GM23338 (cell line): ENCODE measurements at regions not wholly inside any gene's neighbourhood (a gene's known extent, or its start where the extent isn't known, plus 50 kb on each side); places are given as distances from the start of the nearest gene placed in this dataset.

Experiments
- ATAC-seq: fragments of 200-7000 bp; cut with Tn5 transposase; 3 replicates; pipeline ENCODE4 v1.9.1; 2020
- DNase-seq: peaks from one replicate; pipeline ENCODE4 v3.0.0-alpha.2; 2015; ENCODE audit warnings: low spot score
- H2AFZ ChIP-seq: fragments of 200-600 bp; sonication (generic); 2 replicates; pipeline ENCODE4 v1.8.0; 2016; ENCODE audit warnings: antibody characterized with exemption, mild to moderate bottlenecking, moderate library complexity
- H3F3A ChIP-seq: fragments of 200-600 bp; sonication (generic); replicated peaks from 2 replicates; pipeline ENCODE4 v1.8.0; 2017; ENCODE audit warnings: antibody characterized with exemption, mixed run types, low read depth
- H3K27ac ChIP-seq: fragments of 200-600 bp; sonication (generic); 2 replicates; pipeline ENCODE4 v1.6.1; 2016; ENCODE audit warnings: low read depth
- H3K27me3 ChIP-seq: fragments of 200-600 bp; sonication (generic); 2 replicates; pipeline ENCODE4 v1.8.0; 2016; ENCODE audit warnings: mild to moderate bottlenecking, mixed run types, moderate library complexity; ENCODE audit not compliant: insufficient read depth
- H3K36me3 ChIP-seq: fragments of 200-600 bp; sonication (generic); 2 replicates; pipeline ENCODE4 v1.8.0; 2016; ENCODE audit warnings: mild to moderate bottlenecking; ENCODE audit not compliant: insufficient read depth
- H3K4me1 ChIP-seq: fragments of 200-600 bp; sonication (generic); 2 replicates; pipeline ENCODE4 v1.8.0; 2016; ENCODE audit warnings: mild to moderate bottlenecking, moderate library complexity; ENCODE audit not compliant: insufficient read depth
- H3K4me2 ChIP-seq: fragments of 200-600 bp; sonication (generic); 2 replicates; pipeline ENCODE4 v1.7.1; 2017; ENCODE audit warnings: mixed run types
- H3K4me3 ChIP-seq: fragments of 200-600 bp; sonication (generic); 2 replicates; pipeline ENCODE4 v1.6.1; 2016; ENCODE audit warnings: mixed run types
- H3K79me2 ChIP-seq: fragments of 200-600 bp; sonication (generic); replicated peaks from 2 replicates; pipeline ENCODE4 v1.8.0; 2017; ENCODE audit warnings: mild to moderate bottlenecking; ENCODE audit not compliant: insufficient read depth
- H3K9me2 ChIP-seq: fragments of 200-600 bp; sonication (generic); 2 replicates; pipeline ENCODE4 v1.8.0; 2017; ENCODE audit not compliant: insufficient read depth
- H4K20me1 ChIP-seq: fragments of 200-600 bp; sonication (generic); replicated peaks from 2 replicates; pipeline ENCODE4 v1.8.0; 2017; ENCODE audit warnings: mild to moderate bottlenecking; ENCODE audit not compliant: insufficient read depth
- H3K27ac Mint-ChIP-seq: 2 replicates; pipeline ENCODE4 v1.8.0; 2020; ENCODE audit warnings: inconsistent platforms, mild to moderate bottlenecking, moderate library complexity, mixed read lengths
- H3K27me3 Mint-ChIP-seq: 3 replicates; pipeline ENCODE4 v1.8.0; 2022; ENCODE audit warnings: low read depth, mild to moderate bottlenecking, moderate library complexity, mixed read lengths, inconsistent platforms; ENCODE audit not compliant: insufficient read depth, poor library complexity
- H3K36me3 Mint-ChIP-seq: 3 replicates; pipeline ENCODE4 v1.8.0; 2021; ENCODE audit warnings: low read depth, mild to moderate bottlenecking, inconsistent platforms, moderate library complexity, mixed read lengths
- H3K4me1 Mint-ChIP-seq: 3 replicates; pipeline ENCODE4 v1.8.0; 2020; ENCODE audit warnings: mild to moderate bottlenecking, inconsistent platforms, mixed read lengths
- H3K4me3 Mint-ChIP-seq: 3 replicates; pipeline ENCODE4 v1.8.0; 2021; ENCODE audit warnings: moderate library complexity, mild to moderate bottlenecking, inconsistent platforms, mixed read lengths
- H3K9me3 Mint-ChIP-seq: 3 replicates; pipeline ENCODE4 v1.8.0; 2020; ENCODE audit warnings: moderate library complexity, mild to moderate bottlenecking, inconsistent platforms, mixed read lengths
- CTCF ChIP-seq, 2 experiments: fragments of 200-600 bp in 1 of 2; sonication (generic) in 1 of 2; conservative IDR thresholded peaks; 2 replicates each; pipeline versions ENCODE4 v1.5.1 to v1.6.1; 2016 to 2017; ENCODE audit warnings: antibody characterized with exemption in 2 of 2, low read depth in 2 of 2, mild to moderate bottlenecking in 2 of 2, moderate library complexity in 1 of 2
- ETS1 ChIP-seq: IDR thresholded peaks from 2 replicates; pipeline ENCODE4 v1.6.1; 2016; ENCODE audit warnings: antibody characterized with exemption
- EZH2 ChIP-seq: fragments of 200-600 bp; sonication (generic); IDR thresholded peaks from one replicate; pipeline ENCODE4 v1.8.0; 2017; ENCODE audit warnings: antibody characterized with exemption, mild to moderate bottlenecking, low read depth; ENCODE audit not compliant: unreplicated experiment
- EZH2phosphoT487 ChIP-seq: fragments of 200-600 bp; sonication (generic); IDR thresholded peaks from one replicate; pipeline ENCODE4 v1.8.1; 2018; ENCODE audit warnings: antibody characterized with exemption; ENCODE audit not compliant: unreplicated experiment
- JUNB ChIP-seq: IDR thresholded peaks from one replicate; pipeline ENCODE4 v1.6.1; 2016; ENCODE audit warnings: antibody characterized with exemption; ENCODE audit not compliant: unreplicated experiment
- POLR2AphosphoS5 ChIP-seq: IDR thresholded peaks from 2 replicates; pipeline ENCODE4 v1.6.1; 2016; ENCODE audit warnings: antibody characterized with exemption, low read depth
- ZNF114 ChIP-seq: fragments of 250-450 bp; sonication (Bioruptor Pico); IDR thresholded peaks from 2 replicates; pipeline ENCODE4 v1.5.0; 2020; ENCODE audit warnings: mild to moderate bottlenecking, moderate library complexity
- ZNF331 ChIP-seq: fragments of 250-450 bp; sonication (Bioruptor Pico); IDR thresholded peaks from 2 replicates; pipeline ENCODE4 v1.5.0; 2020; ENCODE audit warnings: low read depth, mild to moderate bottlenecking, moderate library complexity
- ZNF462 ChIP-seq: fragments of 250-450 bp; sonication (Bioruptor Pico); IDR thresholded peaks from 2 replicates; pipeline ENCODE4 v1.5.0; 2020; ENCODE audit warnings: mild to moderate bottlenecking, moderate library complexity

GRCh38 chr14:59046746-59047145 is 141.7 kb upstream of the DAAM1 start:
- DNase-seq (no peak), ATAC-seq (no peak)
- TF ChIP-seq POLR2AphosphoS5 (no peak), CTCF (conservative IDR thresholded peaks at IDR 0.05; ENCODE audit: low read depth in 2 of 2) (no peak), EZH2 (no peak), ETS1 (no peak)
- no peak overlapping the region for H3K27ac ChIP-seq
- H3K27me3 ChIP-seq = no peaks in the 10 kb centered on the region
- no peaks in the 10 kb centered on the region for H4K20me1 ChIP-seq
- no peaks in the 10 kb centered on the region for H3K9me2 ChIP-seq
- H3K4me2 ChIP-seq = no peak overlapping the region
- Mint-ChIP-seq H3K4me1 (no peaks in the 10 kb centered on the region), H3K4me3 (no peak overlapping the region), H3K36me3 (no peaks in the 10 kb centered on the region), H3K27me3 (no peaks in the 10 kb centered on the region), H3K27ac (no peak overlapping the region), H3K9me3 (no peaks in the 10 kb centered on the region)
- H3F3A ChIP-seq = no peaks in the 10 kb centered on the region
- H3K4me3 ChIP-seq = no peak overlapping the region
- H2AFZ ChIP-seq = peak overlapping the region; percentile 50; the same call in 1 of the 2 replicates
- H3K36me3 ChIP-seq = no peaks in the 10 kb centered on the region
- no peaks in the 10 kb centered on the region for H3K4me1 ChIP-seq
- no peaks in the 10 kb centered on the region for H3K79me2 ChIP-seq

GRCh38 chr14:59055006-59055405 is 133.5 kb upstream of the DAAM1 start:
- ATAC-seq = no peak

More at GRCh38 chr14:59055006-59055405, 133.5 kb upstream of the DAAM1 start:
- no peak overlapping the region for H3K4me3 Mint-ChIP-seq
- Histone ChIP-seq H3F3A (no peaks in the 10 kb centered on the region), H3K27ac (no peak overlapping the region), H3K4me1 (no peaks in the 10 kb centered on the region), H3K4me2 (no peak overlapping the region), H2AFZ (no peak overlapping the region), H3K27me3 (no peaks in the 10 kb centered on the region), H3K79me2 (no peaks in the 10 kb centered on the region), H3K4me3 (no peak overlapping the region), H3K36me3 (no peaks in the 10 kb centered on the region), H3K9me2 (no peaks in the 10 kb centered on the region), H4K20me1 (no peaks in the 10 kb centered on the region)
- no peak for DNase-seq
- 0 out of 3 replicates have a peak, but pooled peaks cover 3% of the 10 kb centered on the region for H3K36me3 Mint-ChIP-seq
- H3K27me3 Mint-ChIP-seq = no peaks in the 10 kb centered on the region
- TF ChIP-seq EZH2 = no peak
- no peak for TF ChIP-seq EZH2phosphoT487
- no peak for TF ChIP-seq ZNF114 (CRISPR knock-in tag)
- TF ChIP-seq JUNB = no peak
- TF ChIP-seq CTCF (conservative IDR thresholded peaks at IDR 0.05; ENCODE audit: low read depth in 2 of 2) = no peak
- no peak for TF ChIP-seq ETS1
- no peak for TF ChIP-seq ZNF462 (CRISPR knock-in tag)
- TF ChIP-seq ZNF331 (CRISPR knock-in tag) = no peak
- no peak for TF ChIP-seq POLR2AphosphoS5
- H3K4me1 Mint-ChIP-seq = no peaks in the 10 kb centered on the region
- H3K27ac Mint-ChIP-seq = no peak overlapping the region
- H3K9me3 Mint-ChIP-seq = peaks cover 7% of the 10 kb centered on the region
